Hepatocyte (in vitro differentiated cells): ENCODE measurements at regions not wholly inside any gene's neighbourhood (a gene's known extent, or its start where the extent isn't known, plus 50 kb on each side); places are given as distances from the start of the nearest gene placed in this dataset.

ENCODE experiments used
- EZH2 ChIP-seq: fragments of 200-600 bp; sonication (generic); IDR thresholded peaks from 2 replicates; pipeline ENCODE4 v1.6.1; 2016; ENCODE audit warnings: antibody characterized with exemption, mild to moderate bottlenecking, borderline replicate concordance
- EZH2phosphoT487 ChIP-seq: fragments of 200-600 bp; sonication (generic); IDR thresholded peaks from one replicate; pipeline ENCODE4 v1.6.1; 2018; ENCODE audit warnings: antibody characterized with exemption, mild to moderate bottlenecking, low read depth, moderate library complexity; ENCODE audit not compliant: unreplicated experiment, severe bottlenecking
- TF ChIP-seq, protein P1 (sequence below): fragments of 200-600 bp; sonication (generic); IDR thresholded peaks from 2 replicates; pipeline ENCODE4 v1.5.1; 2016; ENCODE audit warnings: antibody characterized with exemption, mild to moderate bottlenecking; ENCODE audit not compliant: poor library complexity

DNA sequence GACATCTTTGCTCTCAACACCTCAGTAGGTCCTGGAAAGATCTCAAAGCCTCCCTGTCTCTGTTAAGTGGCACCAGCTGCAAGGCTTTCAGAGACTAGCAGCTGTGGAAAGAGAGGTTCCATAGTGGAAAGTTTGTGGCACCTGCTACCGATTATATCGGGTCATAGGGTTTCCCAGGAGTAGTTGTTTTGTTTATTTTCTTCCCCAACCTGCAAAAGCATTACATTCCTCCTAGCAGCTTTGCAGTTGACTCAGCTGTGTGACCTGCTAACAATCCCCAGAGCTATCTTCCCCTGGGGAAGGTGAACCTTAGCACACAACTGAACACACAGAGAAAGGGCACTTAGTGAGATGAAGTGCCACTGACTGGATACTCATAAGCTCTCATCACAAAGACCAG, 598.9 kb upstream of the GRM7 start:
- TF ChIP-seq EZH2 (no peak), EZH2phosphoT487 (no peak)
- TF ChIP-seq, protein P1, sequence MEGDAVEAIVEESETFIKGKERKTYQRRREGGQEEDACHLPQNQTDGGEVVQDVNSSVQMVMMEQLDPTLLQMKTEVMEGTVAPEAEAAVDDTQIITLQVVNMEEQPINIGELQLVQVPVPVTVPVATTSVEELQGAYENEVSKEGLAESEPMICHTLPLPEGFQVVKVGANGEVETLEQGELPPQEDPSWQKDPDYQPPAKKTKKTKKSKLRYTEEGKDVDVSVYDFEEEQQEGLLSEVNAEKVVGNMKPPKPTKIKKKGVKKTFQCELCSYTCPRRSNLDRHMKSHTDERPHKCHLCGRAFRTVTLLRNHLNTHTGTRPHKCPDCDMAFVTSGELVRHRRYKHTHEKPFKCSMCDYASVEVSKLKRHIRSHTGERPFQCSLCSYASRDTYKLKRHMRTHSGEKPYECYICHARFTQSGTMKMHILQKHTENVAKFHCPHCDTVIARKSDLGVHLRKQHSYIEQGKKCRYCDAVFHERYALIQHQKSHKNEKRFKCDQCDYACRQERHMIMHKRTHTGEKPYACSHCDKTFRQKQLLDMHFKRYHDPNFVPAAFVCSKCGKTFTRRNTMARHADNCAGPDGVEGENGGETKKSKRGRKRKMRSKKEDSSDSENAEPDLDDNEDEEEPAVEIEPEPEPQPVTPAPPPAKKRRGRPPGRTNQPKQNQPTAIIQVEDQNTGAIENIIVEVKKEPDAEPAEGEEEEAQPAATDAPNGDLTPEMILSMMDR = no peak
